Breast epithelium (tissue), 3 donors: ENCODE measurements at regions not wholly inside any gene's neighbourhood (a gene's known extent, or its start where the extent isn't known, plus 50 kb on each side); places are given as distances from the start of the nearest gene placed in this dataset.

Experiments
- POLR2A ChIP-seq: fragments of 450-650 bp; IDR thresholded peaks from one replicate; pipeline ENCODE4 v1.6.1; 2016; ENCODE audit warnings: antibody characterized with exemption, mild to moderate bottlenecking, moderate library complexity
- POLR2AphosphoS5 ChIP-seq, 3 donors: sonication (generic); formaldehyde crosslinking; IDR thresholded peaks; one replicate each; pipeline ENCODE4 v1.6.1; 2017; ENCODE audit warnings: antibody characterized with exemption in 3 of 3
- TF ChIP-seq, protein P1 (sequence below), 3 donors: fragments of 450-650 bp; IDR thresholded peaks; one replicate each; pipeline ENCODE4 v1.5.1; 2016 to 2017; ENCODE audit warnings: antibody characterized with exemption in 3 of 3, mild to moderate bottlenecking in 3 of 3, moderate library complexity in 3 of 3

DNA sequence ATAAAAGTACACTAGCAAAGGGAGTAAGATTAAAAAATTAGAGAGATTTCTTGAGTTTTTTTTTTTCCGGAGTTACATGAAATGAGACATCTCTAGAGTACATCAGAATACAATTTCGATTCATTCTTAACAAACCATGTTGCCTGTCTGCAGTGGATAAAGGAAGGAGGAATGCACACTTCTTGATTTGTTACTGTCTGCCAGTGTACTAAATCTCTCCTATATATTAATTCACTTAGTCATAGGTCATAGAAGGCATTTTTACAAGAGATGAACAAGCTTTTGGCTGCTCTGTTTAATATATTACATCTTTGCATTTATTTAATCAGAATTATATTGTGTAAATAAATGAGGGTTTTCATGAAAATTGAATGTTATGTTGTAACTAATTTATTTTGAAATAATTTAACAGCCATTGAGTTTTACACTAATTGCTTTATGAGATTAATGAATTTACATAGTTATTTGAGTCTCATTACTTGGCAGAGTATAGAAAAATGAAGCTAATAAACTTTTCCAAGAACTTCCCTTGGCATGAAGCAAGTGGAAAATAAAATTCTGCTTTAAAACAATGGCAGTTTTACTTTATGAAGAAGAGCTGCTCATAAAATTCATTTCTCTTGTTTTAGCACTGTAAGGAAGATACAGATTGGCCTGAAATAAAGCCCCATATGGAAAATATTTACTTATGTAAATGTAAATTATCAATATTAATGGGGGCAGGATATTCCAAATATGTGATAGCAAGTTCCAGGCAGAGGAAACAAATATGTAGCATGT, 1284.7 kb downstream of the BRINP3 start:
- TF ChIP-seq, protein P1, sequence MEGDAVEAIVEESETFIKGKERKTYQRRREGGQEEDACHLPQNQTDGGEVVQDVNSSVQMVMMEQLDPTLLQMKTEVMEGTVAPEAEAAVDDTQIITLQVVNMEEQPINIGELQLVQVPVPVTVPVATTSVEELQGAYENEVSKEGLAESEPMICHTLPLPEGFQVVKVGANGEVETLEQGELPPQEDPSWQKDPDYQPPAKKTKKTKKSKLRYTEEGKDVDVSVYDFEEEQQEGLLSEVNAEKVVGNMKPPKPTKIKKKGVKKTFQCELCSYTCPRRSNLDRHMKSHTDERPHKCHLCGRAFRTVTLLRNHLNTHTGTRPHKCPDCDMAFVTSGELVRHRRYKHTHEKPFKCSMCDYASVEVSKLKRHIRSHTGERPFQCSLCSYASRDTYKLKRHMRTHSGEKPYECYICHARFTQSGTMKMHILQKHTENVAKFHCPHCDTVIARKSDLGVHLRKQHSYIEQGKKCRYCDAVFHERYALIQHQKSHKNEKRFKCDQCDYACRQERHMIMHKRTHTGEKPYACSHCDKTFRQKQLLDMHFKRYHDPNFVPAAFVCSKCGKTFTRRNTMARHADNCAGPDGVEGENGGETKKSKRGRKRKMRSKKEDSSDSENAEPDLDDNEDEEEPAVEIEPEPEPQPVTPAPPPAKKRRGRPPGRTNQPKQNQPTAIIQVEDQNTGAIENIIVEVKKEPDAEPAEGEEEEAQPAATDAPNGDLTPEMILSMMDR (IDR thresholded peaks at IDR 0.05), result no peak
- TF ChIP-seq POLR2A (no peak), POLR2AphosphoS5 (IDR thresholded peaks at IDR 0.05) (no peak)
